Keratinocyte (primary cell): ENCODE measurements at regions not wholly inside any gene's neighbourhood (a gene's known extent, or its start where the extent isn't known, plus 50 kb on each side); places are given as distances from the start of the nearest gene placed in this dataset.

ENCODE experiments used
- CTCF ChIP-seq, 3 experiments: IDR thresholded peaks in 1 of 3; conservative IDR thresholded peaks in 1 of 3; optimal IDR thresholded peaks in 1 of 3; 2 replicates in 2 of 3; 3 replicates in 1 of 3; pipeline versions ENCODE3 to v1.5.1; 2011; ENCODE audit warnings: low read length in 3 of 3, mild to moderate bottlenecking in 3 of 3, moderate library complexity in 2 of 3, control low read depth in 1 of 3, inconsistent platforms in 1 of 3; ENCODE audit not compliant: insufficient read depth in 2 of 3; ENCODE audit errors: extremely low read depth in 1 of 3
- EZH2 ChIP-seq: IDR thresholded peaks from one replicate; pipeline ENCODE4 v1.6.1; 2012; ENCODE audit warnings: inconsistent platforms, mild to moderate bottlenecking, low read length, moderate library complexity

- no peak for TF ChIP-seq CTCF (optimal IDR thresholded peaks at IDR 0.05 in 1 of 3, IDR thresholded peaks at IDR 0.05 in 1 of 3, conservative IDR thresholded peaks at IDR 0.05 in 1 of 3; ENCODE audit: extremely low read depth in 1 of 3, insufficient read depth in 2 of 3, low read length in 3 of 3)
- TF ChIP-seq EZH2 = no peak
These were observed 155.2 kb upstream of the SPRY4 start for GRCh38 chr5:142479854-142480519.
